ENCODE measurements at regions not wholly inside any gene's neighbourhood (a gene's known extent, or its start where the extent isn't known, plus 50 kb on each side); places are given as distances from the start of the nearest gene placed in this dataset.
"Not testable (repeated sequence)": the region's sequence is repeated elsewhere in the genome, so short reads cannot be mapped to it uniquely, and the experiment has no call there.

GRCh38 chr5:18617191-18617590, 982.9 kb downstream of the TAF11L14 start:
- not testable (repeated sequence) for TF ChIP-seq ZNF274 (IDR thresholded peaks at IDR 0.05; ENCODE audit: low read depth, low read length); YY1 (IDR thresholded peaks at IDR 0.05; ENCODE audit: insufficient read depth, insufficient read length); SUZ12 (IDR thresholded peaks at IDR 0.05; ENCODE audit: extremely low read depth, insufficient read depth, insufficient read length)

Data from NT2/D1 (cell line).